Colonic mucosa (tissue), 4 donors: ENCODE measurements at regions not wholly inside any gene's neighbourhood (a gene's known extent, or its start where the extent isn't known, plus 50 kb on each side); places are given as distances from the start of the nearest gene placed in this dataset.

ENCODE experiments used
- DNase-seq: peaks from one replicate; pipeline ENCODE4 v3.0.0-alpha.2; 2020
- H3K27ac ChIP-seq: fragments of 200-600 bp; one replicate; pipeline ENCODE4 v1.8.0; 2021
- H3K27me3 ChIP-seq: fragments of 200-600 bp; one replicate; pipeline ENCODE4 v1.8.0; 2021
- H3K36me3 ChIP-seq: fragments of 200-600 bp; one replicate; pipeline ENCODE4 v1.8.0; 2021
- H3K4me1 ChIP-seq: fragments of 200-600 bp; one replicate; pipeline ENCODE4 v1.8.0; 2021; ENCODE audit warnings: mild to moderate bottlenecking
- H3K4me3 ChIP-seq: fragments of 200-600 bp; one replicate; pipeline ENCODE4 v1.8.0; 2021
- H3K9ac ChIP-seq, 2 donors: one replicate each; pipeline ENCODE4 v1.7.0; 2013; ENCODE audit warnings: control low read depth in 2 of 2, low read depth in 2 of 2, low read length in 2 of 2
- H3K9me3 ChIP-seq: fragments of 200-600 bp; one replicate; pipeline ENCODE4 v1.8.0; 2021
- CTCF ChIP-seq: fragments of 200-600 bp; IDR thresholded peaks from one replicate; pipeline ENCODE4 v1.8.0; 2022; ENCODE audit warnings: antibody characterized with exemption, mild to moderate bottlenecking
- intact Hi-C: fragments of 100-400 bp; cut with DNase I; formaldehyde crosslinking; loops from one replicate; pipeline ENCODE4 v1.14.1; 2022
- donor health status: healthy.
- donor health status: DM: no; HTN: no; CAD: no.
- donor health status: DM: no; HTN: no; CAD: no.

GRCh38 chr2:220568296-220568695 lies 940.9 kb downstream of the SLC4A3 start:
- intact Hi-C loops, result no loop called here
- no peaks in the 10 kb centered on the region for H3K9me3 ChIP-seq
- no peak overlapping the region for H3K27ac ChIP-seq
- no peak for TF ChIP-seq CTCF
- H3K36me3 ChIP-seq, result no peaks in the 10 kb centered on the region
- DNase-seq, result no peak
- no peak overlapping the region for H3K9ac ChIP-seq
- no peaks in the 10 kb centered on the region for H3K27me3 ChIP-seq
- no peaks in the 10 kb centered on the region for H3K4me1 ChIP-seq
- H3K4me3 ChIP-seq, result no peak overlapping the region

GRCh38 chr2:220569112-220569897 lies 941.9 kb downstream of the SLC4A3 start:
- H3K27ac ChIP-seq, result no peak overlapping the region
- no peak for DNase-seq
- no peaks in the 10 kb centered on the region for H3K27me3 ChIP-seq
- no peaks in the 10 kb centered on the region for H3K4me1 ChIP-seq
- H3K36me3 ChIP-seq, result no peaks in the 10 kb centered on the region
- no peak overlapping the region for H3K4me3 ChIP-seq
- no peak overlapping the region for H3K9ac ChIP-seq
- no peak for TF ChIP-seq CTCF
- intact Hi-C loops, result no loop called here
- H3K9me3 ChIP-seq, result no peaks in the 10 kb centered on the region

GRCh38 chr2:220572385-220572784 lies 945.0 kb downstream of the SLC4A3 start:
- no peaks in the 10 kb centered on the region for H3K36me3 ChIP-seq
- no peaks in the 10 kb centered on the region for H3K4me1 ChIP-seq
- H3K27me3 ChIP-seq, result no peaks in the 10 kb centered on the region
- TF ChIP-seq CTCF, result no peak
- no peak overlapping the region for H3K4me3 ChIP-seq
- no peaks in the 10 kb centered on the region for H3K9me3 ChIP-seq
- intact Hi-C loops, result no loop called here
- no peak for DNase-seq
- H3K9ac ChIP-seq, result no peak overlapping the region
- no peak overlapping the region for H3K27ac ChIP-seq

- no peak overlapping the region for H3K4me3 ChIP-seq
- H3K4me1 ChIP-seq, result no peaks in the 10 kb centered on the region
- H3K9ac ChIP-seq, result no peak overlapping the region
- intact Hi-C loops, result no loop called here
- H3K27ac ChIP-seq, result no peak overlapping the region
- H3K9me3 ChIP-seq, result no peaks in the 10 kb centered on the region
- no peaks in the 10 kb centered on the region for H3K36me3 ChIP-seq
- no peaks in the 10 kb centered on the region for H3K27me3 ChIP-seq
- DNase-seq, result no peak
- no peak for TF ChIP-seq CTCF
Observed at GRCh38 chr2:220574038-220574437, 946.6 kb downstream of the SLC4A3 start.

- intact Hi-C loops, result no loop called here
- H3K27me3 ChIP-seq, result no peaks in the 10 kb centered on the region
- DNase-seq, result no peak
- no peaks in the 10 kb centered on the region for H3K4me1 ChIP-seq
- no peak for TF ChIP-seq CTCF
- no peak overlapping the region for H3K4me3 ChIP-seq
- H3K27ac ChIP-seq, result no peak overlapping the region
- H3K36me3 ChIP-seq, result no peaks in the 10 kb centered on the region
- no peak overlapping the region for H3K9ac ChIP-seq
- no peaks in the 10 kb centered on the region for H3K9me3 ChIP-seq
Observed at GRCh38 chr2:220575963-220576362, 948.5 kb downstream of the SLC4A3 start.
